GM13977 (cell line): ENCODE measurements at regions not wholly inside any gene's neighbourhood (a gene's known extent, or its start where the extent isn't known, plus 50 kb on each side); places are given as distances from the start of the nearest gene placed in this dataset.

ENCODE experiments used
- DNase-seq: peaks from one replicate; pipeline ENCODE4 v3.0.0; 2012; ENCODE audit warnings: low spot score
- CTCF ChIP-seq: IDR thresholded peaks from 2 replicates; pipeline ENCODE4 v1.5.1; 2012; ENCODE audit warnings: mild to moderate bottlenecking, control low read depth; ENCODE audit not compliant: insufficient read depth; ENCODE audit errors: extremely low read depth, missing control alignments
- in situ Hi-C: fragments of 300-500 bp; cut with MboI; formaldehyde crosslinking; loops from one replicate; pipeline ENCODE4 v1.12.0; 2022; ENCODE audit warnings: low sequenced_read_pairs, low pct_unique_long_range_greater_than_20kb, mixed read lengths, inconsistent platforms; ENCODE audit not compliant: unreplicated experiment

- TF ChIP-seq CTCF = no peak
- no peak for DNase-seq
- in situ Hi-C loops = no loop called here
These were observed 984.0 kb downstream of the GALC start for GRCh38 chr14:87008965-87009364.

- DNase-seq = no peak
- no peak for TF ChIP-seq CTCF
- in situ Hi-C loops = no loop called here
These were observed 987.7 kb downstream of the GALC start for GRCh38 chr14:87005280-87005679.

- in situ Hi-C loops = no loop called here
- DNase-seq = no peak
- TF ChIP-seq CTCF = no peak
These were observed 990.2 kb downstream of the GALC start for GRCh38 chr14:87002776-87003175.

GRCh38 chr14:87001333-87001732 is 991.6 kb downstream of the GALC start:
- in situ Hi-C loops = no loop called here
- no peak for TF ChIP-seq CTCF
- no peak for DNase-seq

GRCh38 chr14:87000081-87000480 is 992.9 kb downstream of the GALC start:
- TF ChIP-seq CTCF = no peak
- no peak for DNase-seq
- in situ Hi-C loops = no loop called here

GRCh38 chr14:86999036-86999435 is 993.9 kb downstream of the GALC start:
- no peak for TF ChIP-seq CTCF
- no peak for DNase-seq
- in situ Hi-C loops = no loop called here

- DNase-seq = no peak
- no peak for TF ChIP-seq CTCF
- in situ Hi-C loops = no loop called here
These were observed 995.7 kb downstream of the GALC start for GRCh38 chr14:86997271-86997670.
